Fibroblast of lung (primary cell): ENCODE measurements at regions not wholly inside any gene's neighbourhood (a gene's known extent, or its start where the extent isn't known, plus 50 kb on each side); places are given as distances from the start of the nearest gene placed in this dataset.

Experiments used
- EZH2 ChIP-seq: IDR thresholded peaks from 2 replicates; pipeline ENCODE4 v1.5.1; 2012; ENCODE audit warnings: low read length, control low read depth, mild to moderate bottlenecking; ENCODE audit errors: missing control alignments
- TF ChIP-seq, protein P1 (sequence below), 2 donors: IDR thresholded peaks in 1 of 2; conservative IDR thresholded peaks in 1 of 2; 1 replicate in 1 of 2; 2 replicates in 1 of 2; pipeline ENCODE4 v1.5.1; 2011 to 2012; ENCODE audit warnings: low read length in 2 of 2, control low read depth in 1 of 2, inconsistent platforms in 1 of 2, low read depth in 1 of 2, mild to moderate bottlenecking in 1 of 2

GRCh38 chr18:66264130-66264529 lies 339.8 kb downstream of the CDH19 start:
- TF ChIP-seq, protein P1, sequence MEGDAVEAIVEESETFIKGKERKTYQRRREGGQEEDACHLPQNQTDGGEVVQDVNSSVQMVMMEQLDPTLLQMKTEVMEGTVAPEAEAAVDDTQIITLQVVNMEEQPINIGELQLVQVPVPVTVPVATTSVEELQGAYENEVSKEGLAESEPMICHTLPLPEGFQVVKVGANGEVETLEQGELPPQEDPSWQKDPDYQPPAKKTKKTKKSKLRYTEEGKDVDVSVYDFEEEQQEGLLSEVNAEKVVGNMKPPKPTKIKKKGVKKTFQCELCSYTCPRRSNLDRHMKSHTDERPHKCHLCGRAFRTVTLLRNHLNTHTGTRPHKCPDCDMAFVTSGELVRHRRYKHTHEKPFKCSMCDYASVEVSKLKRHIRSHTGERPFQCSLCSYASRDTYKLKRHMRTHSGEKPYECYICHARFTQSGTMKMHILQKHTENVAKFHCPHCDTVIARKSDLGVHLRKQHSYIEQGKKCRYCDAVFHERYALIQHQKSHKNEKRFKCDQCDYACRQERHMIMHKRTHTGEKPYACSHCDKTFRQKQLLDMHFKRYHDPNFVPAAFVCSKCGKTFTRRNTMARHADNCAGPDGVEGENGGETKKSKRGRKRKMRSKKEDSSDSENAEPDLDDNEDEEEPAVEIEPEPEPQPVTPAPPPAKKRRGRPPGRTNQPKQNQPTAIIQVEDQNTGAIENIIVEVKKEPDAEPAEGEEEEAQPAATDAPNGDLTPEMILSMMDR (conservative IDR thresholded peaks at IDR 0.05 in 1 of 2, IDR thresholded peaks at IDR 0.05 in 1 of 2; ENCODE audit: low read depth in 1 of 2, low read length in 2 of 2), result no peak
- TF ChIP-seq EZH2, result no peak
